Transverse colon (tissue), 4 donors: ENCODE measurements at regions not wholly inside any gene's neighbourhood (a gene's known extent, or its start where the extent isn't known, plus 50 kb on each side); places are given as distances from the start of the nearest gene placed in this dataset.
"Not testable (repeated sequence)": the region's sequence is repeated elsewhere in the genome, so short reads cannot be mapped to it uniquely, and the experiment has no call there.

Experiments
- DNase-seq: peaks from one replicate; pipeline ENCODE4 v3.0.0-alpha.2; 2019
- H3K27ac ChIP-seq, 4 donors: fragments of 200-600 bp; sonication (generic); 2 replicates each; pipeline ENCODE4 v1.5.1; 2016 to 2018; ENCODE audit warnings: inconsistent platforms in 4 of 4
- H3K27me3 ChIP-seq: fragments of 200-600 bp; sonication (generic); 2 replicates; pipeline ENCODE4 v1.5.1; 2017; ENCODE audit warnings: inconsistent platforms
- H3K36me3 ChIP-seq, 4 donors: fragments of 200-600 bp; sonication (generic); 2 replicates each; pipeline ENCODE4 v1.5.1; 2017 to 2019; ENCODE audit warnings: inconsistent platforms in 4 of 4
- H3K4me1 ChIP-seq, 4 donors: fragments of 200-600 bp; sonication (generic); 2 replicates each; pipeline ENCODE4 v1.5.1; 2017 to 2020; ENCODE audit warnings: inconsistent platforms in 4 of 4
- H3K4me3 ChIP-seq, 4 donors: fragments of 200-600 bp; sonication (generic); 1 replicate in 1 of 4; 2 replicates in 3 of 4; pipeline versions ENCODE4 v1.5.1 to v1.6.1; 2017 to 2019; ENCODE audit warnings: inconsistent platforms in 4 of 4
- H3K9me3 ChIP-seq, 2 donors: fragments of 200-600 bp; sonication (generic); 2 replicates each; pipeline ENCODE4 v1.5.1; 2017 to 2019; ENCODE audit warnings: inconsistent platforms in 2 of 2
- WGBS, 2 donors: methylation state at CpG; one replicate each; pipeline ENCODE4 v1.1.5; 2018; ENCODE audit warnings: low coverage in 1 of 2; 5-methylcytosine and 5-hydroxymethylcytosine counted together
- in situ Hi-C, 4 donors: fragments of 200-750 bp; cut with MboI; loops; one replicate each; pipeline versions ENCODE4 v1.15.0 to v1.15.1; 2017; ENCODE audit warnings: low sequenced_read_pairs in 3 of 4, low pct_ligation_motif_present in 1 of 4, low pct_unique_long_range_greater_than_20kb in 1 of 4
- intact Hi-C: fragments of 100-400 bp; cut with DNase I; formaldehyde crosslinking; loops from one replicate; pipeline ENCODE4 v1.15.1; 2023; ENCODE audit warnings: low total_unique reads

DNA sequence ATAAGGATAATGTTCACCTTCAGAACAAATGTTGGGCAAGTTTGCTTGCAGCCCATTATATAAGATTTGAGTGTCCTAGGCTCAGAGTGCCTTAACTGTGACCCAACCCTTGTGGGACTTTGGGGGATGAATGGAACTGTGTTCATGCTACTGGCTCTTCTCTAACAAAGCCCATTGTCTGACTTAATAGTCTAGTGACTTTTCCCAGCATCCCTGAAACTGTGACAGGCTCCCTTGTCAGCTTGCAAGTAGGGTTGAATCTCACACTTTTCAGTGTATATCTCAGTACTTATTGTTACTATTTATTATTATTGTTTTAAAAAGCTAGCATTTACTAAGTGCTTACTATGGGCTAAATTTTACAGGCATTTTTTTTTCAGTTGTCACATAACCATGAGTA, 1488.2 kb downstream of the KHDRBS2 start:
- intact Hi-C loops, H3K4me1 ChIP-seq, in situ Hi-C loops, DNase-seq, H3K4me3 ChIP-seq, H3K27ac ChIP-seq, H3K36me3 ChIP-seq, H3K9me3 ChIP-seq, H3K27me3 ChIP-seq: not testable (repeated sequence)

DNA sequence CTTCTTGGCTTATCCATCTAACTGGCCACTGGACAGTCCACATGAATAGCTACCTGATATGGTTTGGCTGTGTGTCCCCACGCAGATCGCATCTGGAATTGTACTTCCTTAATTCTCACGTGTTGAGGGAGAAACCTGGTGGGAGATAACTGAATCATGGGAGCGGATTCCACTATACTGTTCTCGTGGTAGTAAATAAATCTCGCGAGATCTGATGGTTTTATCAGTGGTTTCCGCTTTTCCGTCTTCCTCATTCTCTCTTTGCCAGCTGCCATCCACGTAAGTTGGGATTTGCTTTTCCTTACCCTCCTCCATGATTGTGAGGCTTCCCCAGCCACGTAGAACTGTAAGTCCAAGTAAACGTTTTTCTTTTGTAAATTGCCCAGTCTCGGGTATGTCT, 1496.4 kb downstream of the KHDRBS2 start:
- H3K9me3 ChIP-seq, DNase-seq, H3K27ac ChIP-seq, H3K4me3 ChIP-seq, H3K27me3 ChIP-seq, intact Hi-C loops, in situ Hi-C loops, H3K4me1 ChIP-seq, H3K36me3 ChIP-seq: not testable (repeated sequence)
- 86 to 100% methylated on average over 1 to 13 of the region's 13 CpGs for WGBS, 2 donors

DNA sequence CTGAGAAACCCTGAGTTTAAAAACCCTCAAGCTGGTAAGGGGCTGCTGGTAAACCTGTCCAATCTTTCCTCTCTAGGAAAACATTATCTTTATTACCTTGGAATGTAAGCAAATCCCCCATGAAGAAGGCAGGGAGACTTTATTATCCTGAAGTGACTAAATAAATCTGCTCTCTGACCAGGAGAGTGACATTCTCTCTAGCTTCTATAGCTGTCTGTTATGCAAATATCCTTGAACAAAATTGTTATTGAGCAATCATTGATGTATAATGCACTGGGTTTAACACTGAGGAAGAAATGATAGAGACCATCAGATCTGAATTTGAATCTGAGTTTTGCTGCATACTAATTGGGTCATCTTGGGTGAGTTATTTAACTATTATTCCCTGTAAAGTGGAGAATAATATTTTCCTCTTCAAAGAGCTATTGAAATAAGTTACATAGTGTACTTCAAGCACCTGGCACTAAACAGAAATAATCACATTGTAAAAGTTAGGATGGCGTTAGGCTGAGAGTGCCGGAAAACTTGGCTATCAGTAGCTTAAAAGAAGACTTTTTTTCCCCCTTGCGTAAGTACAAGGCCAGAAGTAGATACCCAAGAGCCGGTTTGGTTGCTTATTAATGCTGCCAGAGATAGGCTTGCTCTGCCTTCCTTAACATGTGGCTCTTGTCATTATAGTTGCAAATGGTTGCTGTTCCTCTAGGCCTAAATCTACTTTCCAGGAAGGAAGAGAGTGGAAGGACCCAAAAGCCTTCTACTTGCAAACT, 1503.1 kb downstream of the KHDRBS2 start:
- H3K4me1 ChIP-seq, H3K27me3 ChIP-seq, in situ Hi-C loops, H3K4me3 ChIP-seq, DNase-seq, H3K9me3 ChIP-seq, intact Hi-C loops, H3K27ac ChIP-seq, H3K36me3 ChIP-seq: not testable (repeated sequence)
- WGBS, 2 donors, result 45 to 54% methylated on average over 4 of the region's 4 CpGs

DNA sequence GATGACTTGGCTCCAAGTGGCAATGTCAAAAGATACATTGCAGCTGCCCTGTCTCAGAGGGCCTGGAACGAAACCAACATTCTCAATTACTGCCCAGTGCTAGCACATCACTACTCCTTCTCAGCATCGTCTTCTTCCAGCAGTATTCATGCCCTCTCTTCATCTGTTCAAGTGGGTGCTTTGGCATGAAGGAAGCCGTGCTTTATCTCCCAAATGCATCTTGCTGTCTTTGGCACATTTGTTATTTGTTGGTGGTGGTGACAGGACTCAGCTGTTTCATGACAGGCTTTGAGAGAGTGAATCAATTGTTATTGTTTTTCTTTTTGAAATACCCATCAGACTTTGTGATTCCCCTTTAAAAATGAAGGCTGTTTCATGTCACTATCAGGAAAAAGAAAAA, 1506.4 kb downstream of the KHDRBS2 start:
- H3K27ac ChIP-seq, intact Hi-C loops: not testable (repeated sequence)

DNA sequence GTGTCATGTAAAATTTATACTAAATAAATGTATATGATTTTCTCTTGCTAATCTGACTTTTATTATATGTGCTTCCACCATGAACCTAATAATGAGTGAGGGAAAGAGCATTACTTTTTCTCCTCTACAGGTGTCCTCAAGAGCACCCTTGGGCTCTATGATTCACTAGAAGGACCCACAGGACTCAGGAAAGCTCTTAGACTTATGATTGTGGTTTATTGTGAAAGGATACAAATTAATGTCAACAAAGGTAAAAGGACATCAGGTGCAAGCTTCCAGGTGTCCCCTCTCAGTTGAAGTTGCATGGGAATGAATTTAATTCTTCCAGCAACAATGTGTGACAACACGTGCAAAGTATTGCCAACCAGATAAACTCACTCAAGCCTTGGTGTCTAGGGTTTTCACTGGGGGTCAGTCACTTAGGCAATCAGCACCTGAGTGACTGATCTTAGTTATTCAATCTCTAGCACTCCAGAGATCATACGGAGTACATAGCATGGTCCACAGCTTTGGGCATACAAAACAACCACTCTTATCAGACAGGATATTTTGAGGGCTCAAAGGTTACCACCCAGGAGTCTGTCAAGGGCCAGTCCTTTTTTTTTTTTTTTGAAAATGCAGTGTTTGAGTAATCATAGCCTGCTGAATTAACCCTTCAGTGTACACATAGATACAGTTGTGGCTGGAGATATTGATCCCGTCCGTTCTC, 1518.1 kb downstream of the KHDRBS2 start:
- 66 to 90% methylated on average over 2 to 4 of the region's 4 CpGs for WGBS, 2 donors
- H3K9me3 ChIP-seq, intact Hi-C loops, H3K4me3 ChIP-seq, H3K4me1 ChIP-seq, H3K27me3 ChIP-seq, in situ Hi-C loops, H3K27ac ChIP-seq, H3K36me3 ChIP-seq, DNase-seq: not testable (repeated sequence)

More for the DNA sequence above, 1506.4 kb downstream of the KHDRBS2 start:
- H3K27me3 ChIP-seq, H3K4me1 ChIP-seq, H3K9me3 ChIP-seq, H3K36me3 ChIP-seq, DNase-seq, in situ Hi-C loops, H3K4me3 ChIP-seq: not testable (repeated sequence)
- 58 to 67% methylated on average over 3 of the region's 3 CpGs for WGBS, 2 donors

GRCh38 chr6:60765331-60765730, 1520.7 kb downstream of the KHDRBS2 start:
- intact Hi-C loops, in situ Hi-C loops, H3K36me3 ChIP-seq, H3K27me3 ChIP-seq, H3K9me3 ChIP-seq, H3K4me3 ChIP-seq, DNase-seq, H3K4me1 ChIP-seq: not testable (repeated sequence)
- peak overlapping the region in 2 of 4 donors; percentile 30 to 55 for H3K27ac ChIP-seq

DNA sequence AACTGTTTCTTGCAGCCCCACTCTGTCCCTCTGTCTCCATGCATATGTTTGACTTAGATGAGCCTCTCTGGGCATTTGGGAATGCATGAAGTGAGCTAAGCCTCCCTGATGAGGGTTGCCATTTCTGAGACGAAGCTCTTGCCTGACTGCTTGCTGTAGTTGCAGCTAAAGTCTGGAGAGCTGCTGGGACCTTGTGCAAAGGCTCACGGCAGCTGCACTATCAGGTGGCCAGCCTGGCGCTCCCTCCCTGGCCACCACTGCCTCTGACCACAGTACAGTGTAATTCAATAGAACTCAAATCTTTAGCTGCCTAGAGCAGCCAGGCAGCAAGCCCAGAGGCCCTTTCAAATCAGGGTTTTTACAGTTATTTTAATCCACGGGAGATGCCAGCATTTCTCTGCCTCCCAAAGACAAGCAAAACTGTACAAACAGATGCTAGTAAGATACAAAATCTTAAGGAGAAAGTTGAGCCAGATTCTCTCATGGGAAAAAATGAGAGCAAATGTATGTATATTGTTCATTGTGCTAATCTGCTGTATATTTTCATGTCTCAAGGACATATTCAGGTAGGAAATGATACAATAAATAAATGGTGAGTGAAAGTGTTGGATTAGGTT, 1522.5 kb downstream of the KHDRBS2 start:
- H3K36me3 ChIP-seq, H3K4me1 ChIP-seq, H3K27ac ChIP-seq, intact Hi-C loops, DNase-seq, H3K9me3 ChIP-seq, H3K4me3 ChIP-seq, in situ Hi-C loops, H3K27me3 ChIP-seq: not testable (repeated sequence)
- 50 to 64% methylated on average over 1 to 4 of the region's 4 CpGs for WGBS, 2 donors

DNA sequence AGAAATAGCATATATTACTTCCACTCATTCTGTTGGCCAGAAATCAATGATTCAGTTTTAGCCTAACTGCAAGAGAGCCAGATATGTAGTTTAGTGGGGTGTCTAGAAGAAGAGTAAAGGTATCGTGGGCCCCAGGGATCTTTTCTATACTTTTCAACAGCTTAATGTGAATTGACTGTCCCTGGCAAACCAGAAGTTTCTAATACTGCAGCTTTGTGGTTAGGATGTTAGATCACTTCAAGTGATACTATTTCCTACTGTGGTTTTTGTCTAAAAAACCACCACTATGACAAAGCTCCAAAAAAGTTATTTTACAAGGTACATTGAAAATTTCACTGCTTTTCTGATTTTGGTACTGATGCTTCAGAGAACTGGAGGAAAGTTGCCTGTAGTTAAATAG, 1525.1 kb downstream of the KHDRBS2 start:
- H3K27ac ChIP-seq, H3K4me3 ChIP-seq, in situ Hi-C loops, H3K36me3 ChIP-seq, DNase-seq, H3K27me3 ChIP-seq, intact Hi-C loops, H3K4me1 ChIP-seq, H3K9me3 ChIP-seq: not testable (repeated sequence)
- WGBS, 2 donors, result 67% methylated on average over 1 of the region's 1 CpG; no CpG with 5 or more reads in 1 of the 2 donors

DNA sequence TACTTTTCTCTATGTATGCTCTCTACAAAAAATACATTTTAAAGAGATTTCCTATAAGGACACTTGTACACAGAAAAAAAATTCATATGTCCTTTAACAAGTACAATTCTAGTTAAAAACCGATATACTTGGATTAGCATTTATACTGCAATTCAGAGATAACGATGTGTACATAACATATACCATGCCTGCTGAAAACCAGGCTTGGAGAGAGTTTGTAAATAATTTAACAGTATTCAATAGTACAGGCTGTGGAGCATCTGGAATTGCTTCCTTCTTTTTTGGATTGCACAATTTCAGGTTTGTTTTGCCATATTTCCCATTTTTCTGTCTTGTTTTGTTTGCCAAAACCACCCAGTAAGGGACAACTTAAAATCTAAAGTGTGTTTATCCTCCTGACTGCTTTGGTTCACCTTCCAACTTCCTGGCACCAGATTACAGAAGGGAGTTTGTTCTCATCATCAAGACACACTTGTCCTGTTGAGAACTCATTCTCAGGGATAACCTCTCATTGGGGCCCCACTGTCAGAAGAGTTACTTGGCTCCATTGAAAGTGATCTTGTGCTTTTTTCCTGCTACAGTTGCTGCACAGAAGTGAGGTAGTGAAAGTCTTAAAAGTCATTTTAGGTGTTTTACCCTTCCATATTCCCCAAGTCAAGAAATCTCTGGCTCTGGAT, 1526.7 kb downstream of the KHDRBS2 start:
- intact Hi-C loops, in situ Hi-C loops: not testable (repeated sequence)
- 45 to 51% methylated on average over 2 of the region's 2 CpGs for WGBS, 2 donors

GRCh38 chr6:60758725-60759124, 1527.3 kb downstream of the KHDRBS2 start:
- DNase-seq, result peak; percentile 55
- intact Hi-C loops, H3K9me3 ChIP-seq, H3K36me3 ChIP-seq, H3K27me3 ChIP-seq, H3K4me1 ChIP-seq, H3K4me3 ChIP-seq, in situ Hi-C loops: not testable (repeated sequence)
- H3K27ac ChIP-seq, result peak overlapping the region in 2 of 4 donors; percentile 28 to 42
- 65 to 68% methylated on average over 7 to 9 of the region's 9 CpGs for WGBS, 2 donors

More for the DNA sequence above, 1526.7 kb downstream of the KHDRBS2 start:
- H3K4me3 ChIP-seq, H3K4me1 ChIP-seq, H3K36me3 ChIP-seq, H3K27me3 ChIP-seq, DNase-seq, H3K9me3 ChIP-seq: not testable (repeated sequence)
- H3K27ac ChIP-seq, result peak overlapping the region in 3 of 4 donors; percentile 53 to 60 (median 54)
